ENCODE measurements at regions not wholly inside any gene's neighbourhood (a gene's known extent, or its start where the extent isn't known, plus 50 kb on each side); places are given as distances from the start of the nearest gene placed in this dataset.
"Not testable (repeated sequence)": the region's sequence is repeated elsewhere in the genome, so short reads cannot be mapped to it uniquely, and the experiment has no call there.

GRCh38 chr13:61215116-61215515 is 200.5 kb downstream of the PCDH20 start:
- no peak for DNase-seq (ENCODE audit: low read depth in 3 of 3)

- DNase-seq (ENCODE audit: low read depth in 3 of 3), result no peak
Measured at GRCh38 chr13:61214551-61214950, 201.1 kb downstream of the PCDH20 start.

- DNase-seq (ENCODE audit: low read depth in 3 of 3), result not testable (repeated sequence)
Measured at GRCh38 chr13:61205898-61206297, 209.8 kb downstream of the PCDH20 start.

- no peak for DNase-seq (ENCODE audit: low read depth in 3 of 3)
Measured at GRCh38 chr13:61204025-61204424, 211.6 kb downstream of the PCDH20 start.

- DNase-seq (ENCODE audit: low read depth in 3 of 3), result no peak
Measured at GRCh38 chr13:61202042-61202441, 213.6 kb downstream of the PCDH20 start.

- DNase-seq (ENCODE audit: low read depth in 3 of 3), result no peak
Measured at GRCh38 chr13:61192826-61193225, 222.8 kb downstream of the PCDH20 start.

GRCh38 chr13:61188057-61188456 is 227.6 kb downstream of the PCDH20 start:
- DNase-seq (ENCODE audit: low read depth in 3 of 3), result no peak

- DNase-seq (ENCODE audit: low read depth in 3 of 3), result no peak
Measured at GRCh38 chr13:61187471-61187870, 228.2 kb downstream of the PCDH20 start.

GRCh38 chr13:61183670-61184069 is 232.0 kb downstream of the PCDH20 start:
- DNase-seq (ENCODE audit: low read depth in 3 of 3), result no peak

GRCh38 chr13:61180234-61180633 is 235.4 kb downstream of the PCDH20 start:
- no peak for DNase-seq (ENCODE audit: low read depth in 3 of 3)

- DNase-seq (ENCODE audit: low read depth in 3 of 3), result no peak
Measured at GRCh38 chr13:61179741-61180140, 235.9 kb downstream of the PCDH20 start.

GRCh38 chr13:61170856-61171255 is 244.8 kb downstream of the PCDH20 start:
- no peak for DNase-seq (ENCODE audit: low read depth in 3 of 3)

- DNase-seq (ENCODE audit: low read depth in 3 of 3), result no peak
Measured at GRCh38 chr13:61162636-61163035, 253.0 kb downstream of the PCDH20 start.

GRCh38 chr13:61162106-61162505 is 253.5 kb downstream of the PCDH20 start:
- no peak for DNase-seq (ENCODE audit: low read depth in 3 of 3)

GRCh38 chr13:61156753-61157152 is 258.9 kb downstream of the PCDH20 start:
- no peak for DNase-seq (ENCODE audit: low read depth in 3 of 3)

GRCh38 chr13:61151062-61151461 is 264.6 kb downstream of the PCDH20 start:
- DNase-seq (ENCODE audit: low read depth in 3 of 3), result no peak

- DNase-seq (ENCODE audit: low read depth in 3 of 3), result no peak
Measured at GRCh38 chr13:61149331-61149730, 266.3 kb downstream of the PCDH20 start.

GRCh38 chr13:61148691-61149315 is 266.8 kb downstream of the PCDH20 start:
- DNase-seq (ENCODE audit: low read depth in 3 of 3), result no peak

GRCh38 chr13:61148211-61148610 is 267.4 kb downstream of the PCDH20 start:
- no peak for DNase-seq (ENCODE audit: low read depth in 3 of 3)

GRCh38 chr13:61146571-61146970 is 269.1 kb downstream of the PCDH20 start:
- no peak for DNase-seq (ENCODE audit: low read depth in 3 of 3)

GRCh38 chr13:61146158-61146557 is 269.5 kb downstream of the PCDH20 start:
- no peak for DNase-seq (ENCODE audit: low read depth in 3 of 3)

GRCh38 chr13:61144834-61145593 is 270.6 kb downstream of the PCDH20 start:
- DNase-seq (ENCODE audit: low read depth in 3 of 3), result no peak

- no peak for DNase-seq (ENCODE audit: low read depth in 3 of 3)
Measured at GRCh38 chr13:61144301-61144700, 271.3 kb downstream of the PCDH20 start.

- no peak for DNase-seq (ENCODE audit: low read depth in 3 of 3)
Measured at GRCh38 chr13:61142506-61142905, 273.1 kb downstream of the PCDH20 start.
